ENCODE measurements at regions not wholly inside any gene's neighbourhood (a gene's known extent, or its start where the extent isn't known, plus 50 kb on each side); places are given as distances from the start of the nearest gene placed in this dataset.
"Not testable (repeated sequence)": the region's sequence is repeated elsewhere in the genome, so short reads cannot be mapped to it uniquely, and the experiment has no call there.

DNA sequence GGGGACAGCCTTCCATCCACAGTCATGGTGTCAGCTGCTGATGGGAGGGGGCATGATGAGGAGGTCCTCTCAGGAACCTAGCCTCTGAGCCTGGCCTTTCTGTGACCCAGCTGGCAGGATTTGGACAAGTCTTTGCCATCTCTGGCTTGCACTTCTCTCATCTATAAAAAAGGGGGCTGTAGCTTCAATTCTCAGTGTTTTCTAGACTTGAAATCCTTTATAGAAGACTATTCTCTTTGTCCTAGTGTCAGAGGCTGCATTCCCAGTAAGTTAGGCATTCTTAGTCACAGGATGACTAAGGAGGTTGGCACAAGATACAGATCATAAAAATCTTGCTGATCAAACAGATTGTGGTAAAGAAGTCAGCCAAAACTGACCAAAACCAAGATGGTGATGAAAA lies 958.5 kb downstream of the CNTNAP5 start:
- Histone ChIP-seq H3K4me3 (no peak overlapping the region), H3K9me3 (no peaks in the 10 kb centered on the region), H3K27ac (no peak overlapping the region), H3K36me3 (no peaks in the 10 kb centered on the region), H3K4me1 (no peaks in the 10 kb centered on the region), H3K27me3 (ENCODE audit: low read depth) (no peaks in the 10 kb centered on the region)
- no peak for TF ChIP-seq CTCF (IDR thresholded peaks at IDR 0.05)
- DNase-seq = no peak
- no peak for ATAC-seq
- intact Hi-C loops (cut with DNase I) = no loop called here

DNA sequence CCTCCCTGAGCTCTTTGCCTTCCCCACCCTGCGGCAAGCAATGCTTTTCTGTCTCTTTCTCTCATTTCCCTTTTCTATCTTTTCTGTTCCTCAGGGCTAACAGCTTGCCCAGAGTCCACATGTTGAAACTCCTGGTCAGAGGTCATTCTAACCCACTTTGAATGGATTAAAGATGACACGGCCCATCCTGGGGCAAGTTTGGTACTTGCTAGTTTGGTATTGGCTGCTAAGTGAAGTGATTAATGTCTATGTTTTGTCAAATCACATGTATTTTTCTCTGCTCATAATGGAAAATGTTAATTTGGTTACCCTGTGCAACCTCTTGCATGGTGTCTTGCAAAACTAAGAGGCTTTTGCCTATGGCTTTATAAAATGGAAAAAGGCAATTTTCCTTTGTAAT lies 960.2 kb downstream of the CNTNAP5 start:
- no peaks in the 10 kb centered on the region for H3K4me1 ChIP-seq
- no peaks in the 10 kb centered on the region for H3K9me3 ChIP-seq
- no peak for TF ChIP-seq CTCF (IDR thresholded peaks at IDR 0.05)
- H3K27ac ChIP-seq = no peak overlapping the region
- no peaks in the 10 kb centered on the region for H3K36me3 ChIP-seq
- no peaks in the 10 kb centered on the region for H3K27me3 ChIP-seq (ENCODE audit: low read depth)
- DNase-seq (no peak), ATAC-seq (no peak)
- intact Hi-C loops (cut with DNase I) = no loop called here
- no peak overlapping the region for H3K4me3 ChIP-seq

DNA sequence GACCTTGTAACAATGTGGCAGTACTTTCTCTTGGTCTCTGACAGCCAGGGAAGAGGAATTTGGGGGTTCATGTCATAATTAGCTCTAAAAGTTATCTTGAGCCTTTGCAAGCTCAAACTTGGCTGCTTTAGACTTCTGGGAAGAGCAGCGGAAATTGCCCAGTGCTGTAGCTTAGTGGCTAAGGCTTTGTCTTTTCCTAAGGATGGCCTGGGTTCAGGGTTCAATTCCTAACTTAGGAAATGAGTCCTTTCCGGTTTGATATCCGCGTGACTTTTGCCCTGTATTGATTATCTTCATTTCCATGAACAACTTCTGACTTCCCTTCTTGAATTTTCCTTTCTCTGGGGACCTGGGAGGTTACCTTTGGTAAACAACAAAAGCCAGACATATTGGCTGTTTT lies 961.0 kb downstream of the CNTNAP5 start:
- DNase-seq = no peak
- Histone ChIP-seq H3K27ac (no peak overlapping the region), H3K4me3 (no peak overlapping the region), H3K9me3 (no peaks in the 10 kb centered on the region), H3K36me3 (no peaks in the 10 kb centered on the region), H3K4me1 (no peaks in the 10 kb centered on the region), H3K27me3 (ENCODE audit: low read depth) (no peaks in the 10 kb centered on the region)
- no peak for TF ChIP-seq CTCF (IDR thresholded peaks at IDR 0.05)
- intact Hi-C loops (cut with DNase I) = no loop called here
- ATAC-seq = no peak

DNA sequence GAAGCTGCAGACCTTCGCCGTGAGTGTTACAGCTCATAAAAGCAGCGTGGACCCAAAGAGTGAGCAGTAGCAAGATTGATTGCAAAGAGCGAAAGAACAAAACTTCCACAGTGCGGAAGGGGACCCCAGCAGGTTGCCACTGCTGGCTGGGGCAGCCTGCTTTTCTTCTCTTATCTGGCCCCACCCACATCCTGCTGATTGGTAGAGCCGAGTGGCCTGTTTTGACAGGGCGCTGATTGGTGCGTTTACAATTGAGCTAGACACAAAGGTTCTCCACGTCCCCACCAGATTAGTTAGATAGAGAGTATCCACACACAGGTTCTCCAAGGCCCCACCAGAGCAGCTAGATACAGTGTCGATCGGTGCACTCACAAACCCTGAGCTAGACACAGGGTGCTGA lies 961.8 kb downstream of the CNTNAP5 start:
- DNase-seq; H3K4me3 ChIP-seq; H3K36me3 ChIP-seq; ATAC-seq; H3K27ac ChIP-seq; intact Hi-C loops (cut with DNase I); H3K9me3 ChIP-seq; H3K4me1 ChIP-seq; H3K27me3 ChIP-seq (ENCODE audit: low read depth): not testable (repeated sequence)

- H3K4me3 ChIP-seq, DNase-seq, ATAC-seq: not testable (repeated sequence)
These were observed 962.3 kb downstream of the CNTNAP5 start for GRCh38 chr2:124987436-124987835.

DNA sequence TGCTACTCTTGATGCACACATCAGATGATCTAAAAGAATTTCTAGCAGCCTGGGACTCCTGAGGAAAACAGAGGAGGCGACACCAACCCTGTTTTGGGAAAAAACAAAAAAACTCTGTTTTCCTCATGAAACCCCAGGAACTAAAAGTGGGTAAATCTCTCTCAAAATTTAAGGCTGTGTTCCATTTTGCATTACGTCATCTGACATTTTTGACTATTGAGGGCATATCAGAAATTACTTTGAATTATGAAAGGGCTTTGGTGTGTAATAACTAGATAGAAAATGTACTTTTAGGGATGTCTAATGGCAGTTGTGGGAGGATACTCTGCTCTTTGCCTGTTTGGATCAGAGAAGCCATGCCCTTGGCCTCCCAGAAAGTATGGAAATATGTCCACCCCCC lies 963.0 kb downstream of the CNTNAP5 start:
- no peaks in the 10 kb centered on the region for H3K36me3 ChIP-seq
- H3K27me3 ChIP-seq (ENCODE audit: low read depth) = no peaks in the 10 kb centered on the region
- no peak for TF ChIP-seq CTCF (IDR thresholded peaks at IDR 0.05)
- no peak overlapping the region for H3K27ac ChIP-seq
- H3K9me3 ChIP-seq = no peaks in the 10 kb centered on the region
- H3K4me3 ChIP-seq = no peak overlapping the region
- no peak for DNase-seq
- H3K4me1 ChIP-seq = no peaks in the 10 kb centered on the region
- intact Hi-C loops (cut with DNase I) = no loop called here
- ATAC-seq = no peak

More at GRCh38 chr2:124987436-124987835, 962.3 kb downstream of the CNTNAP5 start:
- H3K9me3 ChIP-seq; H3K36me3 ChIP-seq; intact Hi-C loops (cut with DNase I); H3K27ac ChIP-seq; H3K4me1 ChIP-seq; H3K27me3 ChIP-seq (ENCODE audit: low read depth): not testable (repeated sequence)

GRCh38 chr2:124988794-124989193 lies 963.7 kb downstream of the CNTNAP5 start:
- no peak overlapping the region for H3K4me3 ChIP-seq
- H3K9me3 ChIP-seq = no peaks in the 10 kb centered on the region
- intact Hi-C loops (cut with DNase I) = no loop called here
- DNase-seq (no peak), ATAC-seq (no peak)
- H3K4me1 ChIP-seq = no peaks in the 10 kb centered on the region
- no peaks in the 10 kb centered on the region for H3K36me3 ChIP-seq
- H3K27ac ChIP-seq = no peak overlapping the region
- H3K27me3 ChIP-seq (ENCODE audit: low read depth) = no peaks in the 10 kb centered on the region
- TF ChIP-seq CTCF (IDR thresholded peaks at IDR 0.05) = no peak
